ENCODE measurements at regions not wholly inside any gene's neighbourhood (a gene's known extent, or its start where the extent isn't known, plus 50 kb on each side); places are given as distances from the start of the nearest gene placed in this dataset.

GRCh38 chr11:130531061-130531460 is 82.6 kb downstream of the ADAMTS15 start:
- no peak overlapping the region for H3K9ac ChIP-seq (ENCODE audit: low read depth in 1 of 2, low read length in 2 of 2)
- no peak overlapping the region for H3K4me3 ChIP-seq (ENCODE audit: low read depth in 1 of 3, low read length in 3 of 3)
- H3K36me3 ChIP-seq (ENCODE audit: control insufficient read depth in 4 of 4, insufficient read depth in 3 of 4, low read depth in 1 of 4, low read length in 3 of 4) = no peaks in the 10 kb centered on the region
- no peaks in the 10 kb centered on the region for H3K4me1 ChIP-seq (ENCODE audit: control insufficient read depth in 4 of 4, insufficient read depth in 4 of 4, low read length in 3 of 4)
- no peak for DNase-seq (ENCODE audit: low spot score)
- no peaks in the 10 kb centered on the region for H3K9me3 ChIP-seq (ENCODE audit: control insufficient read depth in 4 of 4, low read length in 3 of 4)
- H3K27ac ChIP-seq (ENCODE audit: low read depth in 1 of 2, low read length in 2 of 2) = no peak overlapping the region
- peaks cover 0 to 4% (median 0%) of the 10 kb centered on the region in 4 donors for H3K27me3 ChIP-seq (ENCODE audit: control insufficient read depth in 4 of 4, insufficient read depth in 4 of 4, low read length in 3 of 4)
- TF ChIP-seq GABPA (IDR thresholded peaks at IDR 0.05 in 1 of 2, conservative IDR thresholded peaks at IDR 0.05 in 1 of 2) (no peak), NR2F2 (IDR thresholded peaks at IDR 0.05) (no peak), EGR1 (IDR thresholded peaks at IDR 0.05; ENCODE audit: low read depth in 2 of 2) (no peak), HNF4A (conservative IDR thresholded peaks at IDR 0.05) (no peak), YY1 (IDR thresholded peaks at IDR 0.05) (no peak), FOXA1 (IDR thresholded peaks at IDR 0.05) (no peak), JUND (IDR thresholded peaks at IDR 0.05) (no peak), FOXA2 (IDR thresholded peaks at IDR 0.05) (no peak)
- TF ChIP-seq, protein P1, sequence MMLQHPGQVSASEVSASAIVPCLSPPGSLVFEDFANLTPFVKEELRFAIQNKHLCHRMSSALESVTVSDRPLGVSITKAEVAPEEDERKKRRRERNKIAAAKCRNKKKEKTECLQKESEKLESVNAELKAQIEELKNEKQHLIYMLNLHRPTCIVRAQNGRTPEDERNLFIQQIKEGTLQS (IDR thresholded peaks at IDR 0.05) = no peak
- TF ChIP-seq, protein P2, sequence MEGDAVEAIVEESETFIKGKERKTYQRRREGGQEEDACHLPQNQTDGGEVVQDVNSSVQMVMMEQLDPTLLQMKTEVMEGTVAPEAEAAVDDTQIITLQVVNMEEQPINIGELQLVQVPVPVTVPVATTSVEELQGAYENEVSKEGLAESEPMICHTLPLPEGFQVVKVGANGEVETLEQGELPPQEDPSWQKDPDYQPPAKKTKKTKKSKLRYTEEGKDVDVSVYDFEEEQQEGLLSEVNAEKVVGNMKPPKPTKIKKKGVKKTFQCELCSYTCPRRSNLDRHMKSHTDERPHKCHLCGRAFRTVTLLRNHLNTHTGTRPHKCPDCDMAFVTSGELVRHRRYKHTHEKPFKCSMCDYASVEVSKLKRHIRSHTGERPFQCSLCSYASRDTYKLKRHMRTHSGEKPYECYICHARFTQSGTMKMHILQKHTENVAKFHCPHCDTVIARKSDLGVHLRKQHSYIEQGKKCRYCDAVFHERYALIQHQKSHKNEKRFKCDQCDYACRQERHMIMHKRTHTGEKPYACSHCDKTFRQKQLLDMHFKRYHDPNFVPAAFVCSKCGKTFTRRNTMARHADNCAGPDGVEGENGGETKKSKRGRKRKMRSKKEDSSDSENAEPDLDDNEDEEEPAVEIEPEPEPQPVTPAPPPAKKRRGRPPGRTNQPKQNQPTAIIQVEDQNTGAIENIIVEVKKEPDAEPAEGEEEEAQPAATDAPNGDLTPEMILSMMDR (IDR thresholded peaks at IDR 0.05; ENCODE audit: low read depth, low read length, missing input control) = no peak
- 62% methylated on average over 2 of the region's 2 CpGs for whole genome bisulfite sequencing

- Histone ChIP-seq H3K4me1 (ENCODE audit: control insufficient read depth in 4 of 4, insufficient read depth in 4 of 4, low read length in 3 of 4) (no peaks in the 10 kb centered on the region), H3K9ac (ENCODE audit: low read depth in 1 of 2, low read length in 2 of 2) (no peak overlapping the region), H3K36me3 (ENCODE audit: control insufficient read depth in 4 of 4, insufficient read depth in 3 of 4, low read depth in 1 of 4, low read length in 3 of 4) (no peaks in the 10 kb centered on the region), H3K4me3 (ENCODE audit: low read depth in 1 of 3, low read length in 3 of 3) (no peak overlapping the region), H3K9me3 (ENCODE audit: control insufficient read depth in 4 of 4, low read length in 3 of 4) (no peaks in the 10 kb centered on the region), H3K27me3 (ENCODE audit: control insufficient read depth in 4 of 4, insufficient read depth in 4 of 4, low read length in 3 of 4) (peaks cover 0 to 7% (median 0%) of the 10 kb centered on the region in 4 donors), H3K27ac (ENCODE audit: low read depth in 1 of 2, low read length in 2 of 2) (no peak overlapping the region)
- 67% methylated on average over 12 of the region's 12 CpGs for WGBS
- no peak for DNase-seq (ENCODE audit: low spot score)
- TF ChIP-seq ZBTB33 (IDR thresholded peaks at IDR 0.05) (no peak), NR2F2 (IDR thresholded peaks at IDR 0.05) (no peak), FOXA2 (IDR thresholded peaks at IDR 0.05) (no peak), FOXA1 (IDR thresholded peaks at IDR 0.05) (no peak), SP1 (IDR thresholded peaks at IDR 0.05) (no peak), HNF4A (conservative IDR thresholded peaks at IDR 0.05) (no peak), HNF4G (IDR thresholded peaks at IDR 0.05) (no peak), GABPA (IDR thresholded peaks at IDR 0.05 in 1 of 2, conservative IDR thresholded peaks at IDR 0.05 in 1 of 2) (no peak), MAX (IDR thresholded peaks at IDR 0.05) (no peak), TAF1 (conservative IDR thresholded peaks at IDR 0.05) (no peak), RXRA (IDR thresholded peaks at IDR 0.05) (no peak), JUND (IDR thresholded peaks at IDR 0.05) (no peak), YY1 (IDR thresholded peaks at IDR 0.05) (no peak)
- TF ChIP-seq, protein P3, sequence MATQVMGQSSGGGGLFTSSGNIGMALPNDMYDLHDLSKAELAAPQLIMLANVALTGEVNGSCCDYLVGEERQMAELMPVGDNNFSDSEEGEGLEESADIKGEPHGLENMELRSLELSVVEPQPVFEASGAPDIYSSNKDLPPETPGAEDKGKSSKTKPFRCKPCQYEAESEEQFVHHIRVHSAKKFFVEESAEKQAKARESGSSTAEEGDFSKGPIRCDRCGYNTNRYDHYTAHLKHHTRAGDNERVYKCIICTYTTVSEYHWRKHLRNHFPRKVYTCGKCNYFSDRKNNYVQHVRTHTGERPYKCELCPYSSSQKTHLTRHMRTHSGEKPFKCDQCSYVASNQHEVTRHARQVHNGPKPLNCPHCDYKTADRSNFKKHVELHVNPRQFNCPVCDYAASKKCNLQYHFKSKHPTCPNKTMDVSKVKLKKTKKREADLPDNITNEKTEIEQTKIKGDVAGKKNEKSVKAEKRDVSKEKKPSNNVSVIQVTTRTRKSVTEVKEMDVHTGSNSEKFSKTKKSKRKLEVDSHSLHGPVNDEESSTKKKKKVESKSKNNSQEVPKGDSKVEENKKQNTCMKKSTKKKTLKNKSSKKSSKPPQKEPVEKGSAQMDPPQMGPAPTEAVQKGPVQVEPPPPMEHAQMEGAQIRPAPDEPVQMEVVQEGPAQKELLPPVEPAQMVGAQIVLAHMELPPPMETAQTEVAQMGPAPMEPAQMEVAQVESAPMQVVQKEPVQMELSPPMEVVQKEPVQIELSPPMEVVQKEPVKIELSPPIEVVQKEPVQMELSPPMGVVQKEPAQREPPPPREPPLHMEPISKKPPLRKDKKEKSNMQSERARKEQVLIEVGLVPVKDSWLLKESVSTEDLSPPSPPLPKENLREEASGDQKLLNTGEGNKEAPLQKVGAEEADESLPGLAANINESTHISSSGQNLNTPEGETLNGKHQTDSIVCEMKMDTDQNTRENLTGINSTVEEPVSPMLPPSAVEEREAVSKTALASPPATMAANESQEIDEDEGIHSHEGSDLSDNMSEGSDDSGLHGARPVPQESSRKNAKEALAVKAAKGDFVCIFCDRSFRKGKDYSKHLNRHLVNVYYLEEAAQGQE (IDR thresholded peaks at IDR 0.05) = no peak
Measured at GRCh38 chr11:130533113-130533798, 84.8 kb downstream of the ADAMTS15 start.
